ENCODE measurements at regions not wholly inside any gene's neighbourhood (a gene's known extent, or its start where the extent isn't known, plus 50 kb on each side); places are given as distances from the start of the nearest gene placed in this dataset.

- Histone ChIP-seq H2BK120ac (replicated peaks; ENCODE audit: low read depth, low read length) (no peak overlapping the region), H3K9ac (replicated peaks in 1 of 4; ENCODE audit: extremely low read depth in 1 of 4, low read depth in 3 of 4, low read length in 3 of 4) (no peak overlapping the region), H3K23me2 (ENCODE audit: low read depth, low read length) (peaks cover 3% of the 10 kb centered on the region; the same call in 1 of the 2 replicates), H4K5ac (ENCODE audit: insufficient read length, low read depth, low read length) (no peak overlapping the region), H3K27me3 (replicated peaks in 1 of 4; ENCODE audit: control insufficient read depth in 3 of 4, extremely low read depth in 1 of 4, insufficient read depth in 3 of 4, low read length in 3 of 4) (0 out of 7 replicates have a peak, but pooled peaks cover 0 to 2% (median 0%) of the 10 kb centered on the region in 4 experiments), H2AK5ac (ENCODE audit: low read depth, low read length) (no peak overlapping the region), H3K4me3 (ENCODE audit: extremely low read depth in 1 of 4, insufficient read depth in 2 of 4, low read depth in 3 of 4, low read length in 4 of 4) (no peak overlapping the region), H3K14ac (ENCODE audit: insufficient read length) (no peak overlapping the region), H2BK20ac (ENCODE audit: low read length) (no peak overlapping the region), H3K4me2 (ENCODE audit: insufficient read depth in 1 of 2, low read depth in 2 of 2, low read length in 2 of 2) (no peak overlapping the region), H3K4ac (replicated peaks; ENCODE audit: insufficient read length, low read depth, low read length) (no peak overlapping the region), H2BK12ac (ENCODE audit: low read depth, low read length) (no peak overlapping the region), H3K27ac (ENCODE audit: low read depth, low read length) (no peak overlapping the region), H3K4me1 (replicated peaks in 1 of 4; ENCODE audit: control insufficient read depth in 3 of 4, insufficient read depth in 4 of 4, low read length in 3 of 4) (peaks cover 0 to 3% (median 1%) of the 10 kb centered on the region in 4 experiments; a peak in 3 of 7 replicates), H3K18ac (ENCODE audit: extremely low read depth, low read length) (no peak overlapping the region), H3K79me2 (ENCODE audit: control insufficient read depth in 1 of 2, insufficient read depth in 2 of 2, low read length in 2 of 2) (no peaks in the 10 kb centered on the region), H2BK15ac (ENCODE audit: low read length) (no peak overlapping the region), H2AFZ (ENCODE audit: low read length) (no peak overlapping the region), H3K79me1 (ENCODE audit: low read depth, low read length) (no peaks in the 10 kb centered on the region), H4K8ac (ENCODE audit: extremely low read depth, insufficient read depth, low read length) (no peak overlapping the region), H3K36me3 (ENCODE audit: control insufficient read depth in 2 of 4, insufficient read depth in 4 of 4, low read length in 3 of 4) (no peaks in the 10 kb centered on the region; a peak in 1 of 8 replicates), H3K23ac (ENCODE audit: insufficient read length) (no peak overlapping the region), H4K20me1 (replicated peaks in 1 of 2; ENCODE audit: control insufficient read depth in 1 of 2, insufficient read depth in 2 of 2, low read length in 2 of 2) (no peaks in the 10 kb centered on the region), H3K9me3 (ENCODE audit: insufficient read depth in 2 of 2, low read depth in 1 of 2, low read length in 1 of 2) (no peaks in the 10 kb centered on the region), H4K91ac (replicated peaks; ENCODE audit: insufficient read length, low read length) (no peak overlapping the region), H2BK5ac (ENCODE audit: low read depth, low read length) (no peak overlapping the region), H3K56ac (replicated peaks; ENCODE audit: insufficient read length, low read depth, low read length) (no peak overlapping the region)
- POLR2A ChIA-PET (ENCODE audit: partially characterized antibody) = no interaction called here
- 85% methylated on average over 6 of the region's 6 CpGs; no CpG with 5 or more reads in 1 of the 2 experiments for WGBS, 2 experiments (ENCODE audit: extremely low coverage in 1 of 2, insufficient coverage in 1 of 2, insufficient read length in 1 of 2, insufficient replicate concordance in 2 of 2, low coverage in 1 of 2, low lambda C conversion rate in 2 of 2, missing lambda C conversion rate in 1 of 2)
- FAIRE-seq (no peak), DNase-seq (ENCODE audit: low read depth in 1 of 2, low spot score in 2 of 2) (no peak)
- CTCF ChIA-PET (ENCODE audit: partially characterized antibody) = interaction anchor here (0.6 to 2.9 kb wide), 9 partner anchors 10 to 799 kb away, joined by 3 to 13 read pairs (median 3); no protein-coding TSS in a partner anchor
Observed at GRCh38 chr5:154538492-154538891, 60.5 kb upstream of the HAND1 start.
